NCI-H748 (cell line): ENCODE measurements at regions not wholly inside any gene's neighbourhood (a gene's known extent, or its start where the extent isn't known, plus 50 kb on each side); places are given as distances from the start of the nearest gene placed in this dataset.

ENCODE experiments used
- DNase-seq: peaks from one replicate; lab custom pipeline; 2025; ENCODE audit not compliant: unreplicated experiment; lab: John Stamatoyannopoulos, UW

- DNase-seq = no peak
Measured at GRCh38 chr16:72286936-72287620, 115.1 kb upstream of the PMFBP1 start.

GRCh38 chr16:72285728-72286127 lies 113.8 kb upstream of the PMFBP1 start:
- no peak for DNase-seq

GRCh38 chr16:72285324-72285723 lies 113.4 kb upstream of the PMFBP1 start:
- no peak for DNase-seq

GRCh38 chr16:72284042-72284789 lies 112.3 kb upstream of the PMFBP1 start:
- DNase-seq = no peak

- DNase-seq = no peak
Measured at GRCh38 chr16:72282362-72282761, 110.4 kb upstream of the PMFBP1 start.

- no peak for DNase-seq
Measured at GRCh38 chr16:72278301-72278700, 106.3 kb upstream of the PMFBP1 start.

GRCh38 chr16:72277749-72278148 lies 105.8 kb upstream of the PMFBP1 start:
- no peak for DNase-seq

- no peak for DNase-seq
Measured at GRCh38 chr16:72271699-72272240, 99.8 kb upstream of the PMFBP1 start.

- no peak for DNase-seq
Measured at GRCh38 chr16:72270531-72270930, 98.6 kb upstream of the PMFBP1 start.

GRCh38 chr16:72266836-72267235 lies 94.9 kb upstream of the PMFBP1 start:
- DNase-seq = no peak

GRCh38 chr16:72264771-72265170 lies 92.8 kb upstream of the PMFBP1 start:
- no peak for DNase-seq

- DNase-seq = no peak
Measured at GRCh38 chr16:72262711-72263110, 90.8 kb upstream of the PMFBP1 start.

GRCh38 chr16:72261127-72261526 lies 89.2 kb upstream of the PMFBP1 start:
- no peak for DNase-seq

- no peak for DNase-seq
Measured at GRCh38 chr16:72256398-72257066, 84.6 kb upstream of the PMFBP1 start.

GRCh38 chr16:72255786-72256185 lies 83.8 kb upstream of the PMFBP1 start:
- no peak for DNase-seq

- DNase-seq = no peak
Measured at GRCh38 chr16:72247821-72248253, 75.9 kb upstream of the PMFBP1 start.

- peak; percentile 35 for DNase-seq
Measured at GRCh38 chr16:72246423-72246822, 74.5 kb upstream of the PMFBP1 start.

GRCh38 chr16:72244853-72245252 lies 72.9 kb upstream of the PMFBP1 start:
- no peak for DNase-seq

GRCh38 chr16:72243621-72244020 lies 71.7 kb upstream of the PMFBP1 start:
- no peak for DNase-seq

- DNase-seq = no peak
Measured at GRCh38 chr16:72242757-72243156, 70.8 kb upstream of the PMFBP1 start.

GRCh38 chr16:72241930-72242329 lies 70.0 kb upstream of the PMFBP1 start:
- peak; percentile 74 for DNase-seq

GRCh38 chr16:72241008-72241407 lies 69.1 kb upstream of the PMFBP1 start:
- no peak for DNase-seq
